Thyroid gland (tissue), 4 donors: ENCODE measurements at regions not wholly inside any gene's neighbourhood (a gene's known extent, or its start where the extent isn't known, plus 50 kb on each side); places are given as distances from the start of the nearest gene placed in this dataset.

Source experiments
- CTCF ChIP-seq, 6 experiments: fragments of 200-600 bp in 3 of 6; fragments of 450-650 bp in 3 of 6; sonication (generic) in 3 of 6; IDR thresholded peaks; one replicate each; pipeline ENCODE4 v1.5.1; 2016 to 2019; ENCODE audit warnings: antibody characterized with exemption in 6 of 6, mild to moderate bottlenecking in 2 of 6, inconsistent platforms in 1 of 6, moderate library complexity in 1 of 6
- POLR2A ChIP-seq, 2 donors: fragments of 450-650 bp; IDR thresholded peaks; one replicate each; pipeline ENCODE4 v1.6.1; 2017; ENCODE audit warnings: antibody characterized with exemption in 2 of 2, mild to moderate bottlenecking in 2 of 2, moderate library complexity in 1 of 2

GRCh38 chr3:72217570-72217969, 432.6 kb upstream of the PROK2 start:
- no peak for TF ChIP-seq CTCF (IDR thresholded peaks at IDR 0.05)
- no peak for TF ChIP-seq POLR2A (IDR thresholded peaks at IDR 0.05)
